ENCODE measurements at regions not wholly inside any gene's neighbourhood (a gene's known extent, or its start where the extent isn't known, plus 50 kb on each side); places are given as distances from the start of the nearest gene placed in this dataset.
A peak's percentile ranks its signal among the peaks of the same experiment; 100 is the strongest.

- in situ Hi-C loops (cut with MboI) (no loop called here), intact Hi-C loops (cut with micrococcal nuclease; ENCODE audit: unreplicated experiment) (no loop called here)
- no peak for DNase-seq (ENCODE audit: low read depth, low spot score)
- Histone ChIP-seq H3K27me3 (replicated peaks in 1 of 2; ENCODE audit: control insufficient read depth in 2 of 2, insufficient read depth in 2 of 2, low read length in 1 of 2) (no peaks in the 10 kb centered on the region), H3K79me2 (ENCODE audit: control insufficient read depth, insufficient read depth, low read length) (no peaks in the 10 kb centered on the region), H3K27ac (ENCODE audit: control insufficient read depth, insufficient read depth) (no peak overlapping the region), H3K9ac (ENCODE audit: control insufficient read depth, insufficient read depth, low read length) (no peak overlapping the region), H4K20me1 (ENCODE audit: control insufficient read depth, insufficient read depth) (no peaks in the 10 kb centered on the region), H3K4me3 (no peak overlapping the region), H3K4me1 (ENCODE audit: control insufficient read depth, insufficient read depth, low read length) (no peaks in the 10 kb centered on the region), H3K4me2 (ENCODE audit: control insufficient read depth, insufficient read depth) (no peak overlapping the region), H2AFZ (ENCODE audit: control insufficient read depth, low read depth, low read length) (no peak overlapping the region), H3K36me3 (ENCODE audit: control insufficient read depth in 2 of 2, insufficient read depth in 2 of 2, low read length in 1 of 2) (no peaks in the 10 kb centered on the region), H3K9me3 (replicated peaks; ENCODE audit: control insufficient read depth, insufficient read depth, low read length) (no peaks in the 10 kb centered on the region)
- BruUV-seq (replicated peaks): no TSS peak
- SMC1A ChIA-PET (ENCODE audit: uncharacterized antibody, unreplicated experiment): interaction anchor here (0.6 kb wide), 1 partner anchor 108 kb away, joined by 3 read pairs; no protein-coding TSS in a partner anchor
- CTCF ChIA-PET: no interaction called here
- FAIRE-seq: no peak
- 56% methylated on average over 5 of the region's 5 CpGs for WGBS (ENCODE audit: insufficient coverage, insufficient replicate concordance, low lambda C conversion rate, missing lambda C conversion rate)
- POLR2A ChIA-PET: no interaction called here
- 0 out of 3 replicates have a peak, but pooled peaks have one; percentile 39 for ATAC-seq
- RAD21 ChIA-PET (ENCODE audit: unreplicated experiment): no interaction called here
- TF ChIP-seq BCL3 (IDR thresholded peaks at IDR 0.05; ENCODE audit: borderline replicate concordance, insufficient read depth, low read depth, low read length, poor library complexity, severe bottlenecking): no peak
- TF ChIP-seq NKRF (conservative IDR thresholded peaks at IDR 0.05): no peak
- TF ChIP-seq SUPT20H (IDR thresholded peaks at IDR 0.05; ENCODE audit: borderline replicate concordance, control insufficient read depth, low read depth, low read length): no peak
- no peak for TF ChIP-seq CEBPZ (IDR thresholded peaks at IDR 0.05; ENCODE audit: low read depth, low read length)
- TF ChIP-seq BACH1 (IDR thresholded peaks at IDR 0.05; ENCODE audit: borderline replicate concordance): no peak
- TF ChIP-seq YY1 (IDR thresholded peaks at IDR 0.05; ENCODE audit: low read depth, low read length): no peak
- no peak for TF ChIP-seq ZBTB40 (IDR thresholded peaks at IDR 0.05; ENCODE audit: borderline replicate concordance)
- no peak for TF ChIP-seq IRF4 (IDR thresholded peaks at IDR 0.05; ENCODE audit: low read depth, low read length)
- no peak for TF ChIP-seq CBX3 (IDR thresholded peaks at IDR 0.05; ENCODE audit: borderline replicate concordance, low read depth)
- TF ChIP-seq RELA (IDR thresholded peaks at IDR 0.05; ENCODE audit: borderline replicate concordance, partially characterized antibody): no peak
- TF ChIP-seq CHD1 (IDR thresholded peaks at IDR 0.05; ENCODE audit: low read depth, low read length): no peak
- no peak for TF ChIP-seq ATF2 (IDR thresholded peaks at IDR 0.05; ENCODE audit: low read length)
Observed at GRCh38 chrX:75968293-75968692, 183.2 kb upstream of the MAGEE2 start.
